ENCODE measurements at regions not wholly inside any gene's neighbourhood (a gene's known extent, or its start where the extent isn't known, plus 50 kb on each side); places are given as distances from the start of the nearest gene placed in this dataset.

DNA sequence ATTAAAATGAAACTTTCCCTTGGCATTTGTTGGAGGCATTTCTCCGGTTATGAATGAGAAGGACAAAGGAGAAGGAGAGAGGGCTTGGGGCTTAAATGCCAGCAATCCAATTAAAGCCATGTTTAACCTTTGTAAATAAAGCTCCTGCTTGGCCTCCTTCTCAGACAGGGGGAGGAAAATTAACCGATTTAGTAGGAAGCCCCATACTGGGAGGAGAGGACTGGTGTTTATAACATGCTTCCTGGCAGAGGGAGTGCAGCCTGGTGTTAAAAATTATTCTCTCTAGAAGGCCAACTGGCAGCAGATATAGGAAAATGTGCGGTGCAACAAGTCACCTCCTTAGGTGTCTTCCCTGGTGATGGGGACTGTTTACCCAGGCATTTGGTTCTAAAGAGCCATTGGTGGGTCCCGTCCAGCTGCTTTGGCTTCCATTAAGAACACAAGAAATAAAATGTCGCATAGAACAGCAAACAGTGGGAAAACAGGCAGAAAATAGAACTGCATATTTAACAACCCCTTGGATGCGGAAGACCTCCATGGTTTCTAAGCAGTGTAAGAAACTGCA lies 846.5 kb downstream of the TYW1 start (continued):
- TF ChIP-seq, protein P1, sequence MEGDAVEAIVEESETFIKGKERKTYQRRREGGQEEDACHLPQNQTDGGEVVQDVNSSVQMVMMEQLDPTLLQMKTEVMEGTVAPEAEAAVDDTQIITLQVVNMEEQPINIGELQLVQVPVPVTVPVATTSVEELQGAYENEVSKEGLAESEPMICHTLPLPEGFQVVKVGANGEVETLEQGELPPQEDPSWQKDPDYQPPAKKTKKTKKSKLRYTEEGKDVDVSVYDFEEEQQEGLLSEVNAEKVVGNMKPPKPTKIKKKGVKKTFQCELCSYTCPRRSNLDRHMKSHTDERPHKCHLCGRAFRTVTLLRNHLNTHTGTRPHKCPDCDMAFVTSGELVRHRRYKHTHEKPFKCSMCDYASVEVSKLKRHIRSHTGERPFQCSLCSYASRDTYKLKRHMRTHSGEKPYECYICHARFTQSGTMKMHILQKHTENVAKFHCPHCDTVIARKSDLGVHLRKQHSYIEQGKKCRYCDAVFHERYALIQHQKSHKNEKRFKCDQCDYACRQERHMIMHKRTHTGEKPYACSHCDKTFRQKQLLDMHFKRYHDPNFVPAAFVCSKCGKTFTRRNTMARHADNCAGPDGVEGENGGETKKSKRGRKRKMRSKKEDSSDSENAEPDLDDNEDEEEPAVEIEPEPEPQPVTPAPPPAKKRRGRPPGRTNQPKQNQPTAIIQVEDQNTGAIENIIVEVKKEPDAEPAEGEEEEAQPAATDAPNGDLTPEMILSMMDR (IDR thresholded peaks at IDR 0.05; ENCODE audit: low read depth, low read length, missing input control): no peak
- no peak for TF ChIP-seq FOXA2 (IDR thresholded peaks at IDR 0.05)
- no peak for TF ChIP-seq GABPA (IDR thresholded peaks at IDR 0.05 in 1 of 2, conservative IDR thresholded peaks at IDR 0.05 in 1 of 2)

DNA sequence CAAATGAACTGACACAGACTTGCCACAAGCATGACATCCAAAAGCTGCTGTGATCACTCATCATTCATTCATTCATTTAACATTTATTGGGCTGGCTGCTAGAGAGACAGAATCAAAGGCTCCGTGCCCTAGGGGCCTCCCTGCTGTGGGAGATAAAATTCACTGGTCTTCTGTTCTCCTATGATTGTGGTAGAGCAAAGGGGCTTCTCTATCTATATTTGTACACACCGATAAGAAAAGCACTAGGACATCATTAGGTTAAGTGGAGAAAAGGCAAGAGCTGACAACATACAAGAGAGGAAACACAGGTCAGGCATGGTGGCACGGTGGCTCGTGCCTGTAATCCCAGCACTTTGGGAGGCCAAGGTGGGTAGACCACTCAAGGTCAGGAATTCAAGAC lies 847.0 kb downstream of the TYW1 start:
- H3K27me3 ChIP-seq (ENCODE audit: control insufficient read depth in 4 of 4, insufficient read depth in 4 of 4, low read length in 3 of 4): no peaks in the 10 kb centered on the region
- DNase-seq (ENCODE audit: low spot score): no peak
- no peak overlapping the region for H3K9ac ChIP-seq (ENCODE audit: low read depth in 1 of 2, low read length in 2 of 2)
- no peak overlapping the region for H3K4me3 ChIP-seq (ENCODE audit: low read depth in 1 of 3, low read length in 3 of 3)
- TF ChIP-seq YY1 (IDR thresholded peaks at IDR 0.05): no peak
- no peak for TF ChIP-seq GABPA (IDR thresholded peaks at IDR 0.05 in 1 of 2, conservative IDR thresholded peaks at IDR 0.05 in 1 of 2)
- no peak for TF ChIP-seq TAF1 (conservative IDR thresholded peaks at IDR 0.05)
- TF ChIP-seq, protein P2, sequence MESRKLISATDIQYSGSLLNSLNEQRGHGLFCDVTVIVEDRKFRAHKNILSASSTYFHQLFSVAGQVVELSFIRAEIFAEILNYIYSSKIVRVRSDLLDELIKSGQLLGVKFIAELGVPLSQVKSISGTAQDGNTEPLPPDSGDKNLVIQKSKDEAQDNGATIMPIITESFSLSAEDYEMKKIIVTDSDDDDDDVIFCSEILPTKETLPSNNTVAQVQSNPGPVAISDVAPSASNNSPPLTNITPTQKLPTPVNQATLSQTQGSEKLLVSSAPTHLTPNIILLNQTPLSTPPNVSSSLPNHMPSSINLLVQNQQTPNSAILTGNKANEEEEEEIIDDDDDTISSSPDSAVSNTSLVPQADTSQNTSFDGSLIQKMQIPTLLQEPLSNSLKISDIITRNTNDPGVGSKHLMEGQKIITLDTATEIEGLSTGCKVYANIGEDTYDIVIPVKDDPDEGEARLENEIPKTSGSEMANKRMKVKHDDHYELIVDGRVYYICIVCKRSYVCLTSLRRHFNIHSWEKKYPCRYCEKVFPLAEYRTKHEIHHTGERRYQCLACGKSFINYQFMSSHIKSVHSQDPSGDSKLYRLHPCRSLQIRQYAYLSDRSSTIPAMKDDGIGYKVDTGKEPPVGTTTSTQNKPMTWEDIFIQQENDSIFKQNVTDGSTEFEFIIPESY (IDR thresholded peaks at IDR 0.05): no peak
- no peak for TF ChIP-seq FOXA1 (IDR thresholded peaks at IDR 0.05)
- TF ChIP-seq JUND (IDR thresholded peaks at IDR 0.05): no peak
- TF ChIP-seq EGR1 (IDR thresholded peaks at IDR 0.05; ENCODE audit: low read depth in 2 of 2): no peak
- TF ChIP-seq HNF4A (conservative IDR thresholded peaks at IDR 0.05): no peak
- TF ChIP-seq, protein P3, sequence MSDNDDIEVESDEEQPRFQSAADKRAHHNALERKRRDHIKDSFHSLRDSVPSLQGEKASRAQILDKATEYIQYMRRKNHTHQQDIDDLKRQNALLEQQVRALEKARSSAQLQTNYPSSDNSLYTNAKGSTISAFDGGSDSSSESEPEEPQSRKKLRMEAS (IDR thresholded peaks at IDR 0.05): no peak
- TF ChIP-seq, protein P4, sequence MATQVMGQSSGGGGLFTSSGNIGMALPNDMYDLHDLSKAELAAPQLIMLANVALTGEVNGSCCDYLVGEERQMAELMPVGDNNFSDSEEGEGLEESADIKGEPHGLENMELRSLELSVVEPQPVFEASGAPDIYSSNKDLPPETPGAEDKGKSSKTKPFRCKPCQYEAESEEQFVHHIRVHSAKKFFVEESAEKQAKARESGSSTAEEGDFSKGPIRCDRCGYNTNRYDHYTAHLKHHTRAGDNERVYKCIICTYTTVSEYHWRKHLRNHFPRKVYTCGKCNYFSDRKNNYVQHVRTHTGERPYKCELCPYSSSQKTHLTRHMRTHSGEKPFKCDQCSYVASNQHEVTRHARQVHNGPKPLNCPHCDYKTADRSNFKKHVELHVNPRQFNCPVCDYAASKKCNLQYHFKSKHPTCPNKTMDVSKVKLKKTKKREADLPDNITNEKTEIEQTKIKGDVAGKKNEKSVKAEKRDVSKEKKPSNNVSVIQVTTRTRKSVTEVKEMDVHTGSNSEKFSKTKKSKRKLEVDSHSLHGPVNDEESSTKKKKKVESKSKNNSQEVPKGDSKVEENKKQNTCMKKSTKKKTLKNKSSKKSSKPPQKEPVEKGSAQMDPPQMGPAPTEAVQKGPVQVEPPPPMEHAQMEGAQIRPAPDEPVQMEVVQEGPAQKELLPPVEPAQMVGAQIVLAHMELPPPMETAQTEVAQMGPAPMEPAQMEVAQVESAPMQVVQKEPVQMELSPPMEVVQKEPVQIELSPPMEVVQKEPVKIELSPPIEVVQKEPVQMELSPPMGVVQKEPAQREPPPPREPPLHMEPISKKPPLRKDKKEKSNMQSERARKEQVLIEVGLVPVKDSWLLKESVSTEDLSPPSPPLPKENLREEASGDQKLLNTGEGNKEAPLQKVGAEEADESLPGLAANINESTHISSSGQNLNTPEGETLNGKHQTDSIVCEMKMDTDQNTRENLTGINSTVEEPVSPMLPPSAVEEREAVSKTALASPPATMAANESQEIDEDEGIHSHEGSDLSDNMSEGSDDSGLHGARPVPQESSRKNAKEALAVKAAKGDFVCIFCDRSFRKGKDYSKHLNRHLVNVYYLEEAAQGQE (IDR thresholded peaks at IDR 0.05): no peak
- no peaks in the 10 kb centered on the region for H3K9me3 ChIP-seq (ENCODE audit: control insufficient read depth in 4 of 4, low read length in 3 of 4)
- 76% methylated on average over 4 of the region's 4 CpGs for WGBS
- no peaks in the 10 kb centered on the region for H3K36me3 ChIP-seq (ENCODE audit: control insufficient read depth in 4 of 4, insufficient read depth in 3 of 4, low read depth in 1 of 4, low read length in 3 of 4)
- no peaks in the 10 kb centered on the region for H3K4me1 ChIP-seq (ENCODE audit: control insufficient read depth in 4 of 4, insufficient read depth in 4 of 4, low read length in 3 of 4)
- no peak overlapping the region for H3K27ac ChIP-seq (ENCODE audit: low read depth in 1 of 2, low read length in 2 of 2)
